ENCODE measurements at regions not wholly inside any gene's neighbourhood (a gene's known extent, or its start where the extent isn't known, plus 50 kb on each side); places are given as distances from the start of the nearest gene placed in this dataset.

DNA sequence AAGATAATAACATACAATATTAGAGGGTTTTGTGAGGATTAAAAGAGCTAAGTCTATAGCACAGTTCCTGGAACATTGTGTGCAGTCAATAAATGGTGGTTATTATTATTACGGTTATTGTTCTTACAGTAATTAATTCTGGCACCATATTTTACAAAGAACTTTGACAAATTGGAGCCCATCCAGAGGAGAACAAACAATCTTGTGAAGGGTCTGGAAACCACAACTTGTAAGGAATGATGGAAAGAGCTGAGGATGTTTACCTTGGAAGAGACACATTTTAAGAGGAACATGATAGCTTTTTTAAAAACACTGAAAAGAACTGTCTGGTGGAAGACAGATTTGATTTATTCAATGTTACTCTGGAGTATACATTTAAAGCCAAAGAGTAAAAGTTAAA is 150.5 kb upstream of the KRR1 start (continued):
- TF ChIP-seq, protein P1, sequence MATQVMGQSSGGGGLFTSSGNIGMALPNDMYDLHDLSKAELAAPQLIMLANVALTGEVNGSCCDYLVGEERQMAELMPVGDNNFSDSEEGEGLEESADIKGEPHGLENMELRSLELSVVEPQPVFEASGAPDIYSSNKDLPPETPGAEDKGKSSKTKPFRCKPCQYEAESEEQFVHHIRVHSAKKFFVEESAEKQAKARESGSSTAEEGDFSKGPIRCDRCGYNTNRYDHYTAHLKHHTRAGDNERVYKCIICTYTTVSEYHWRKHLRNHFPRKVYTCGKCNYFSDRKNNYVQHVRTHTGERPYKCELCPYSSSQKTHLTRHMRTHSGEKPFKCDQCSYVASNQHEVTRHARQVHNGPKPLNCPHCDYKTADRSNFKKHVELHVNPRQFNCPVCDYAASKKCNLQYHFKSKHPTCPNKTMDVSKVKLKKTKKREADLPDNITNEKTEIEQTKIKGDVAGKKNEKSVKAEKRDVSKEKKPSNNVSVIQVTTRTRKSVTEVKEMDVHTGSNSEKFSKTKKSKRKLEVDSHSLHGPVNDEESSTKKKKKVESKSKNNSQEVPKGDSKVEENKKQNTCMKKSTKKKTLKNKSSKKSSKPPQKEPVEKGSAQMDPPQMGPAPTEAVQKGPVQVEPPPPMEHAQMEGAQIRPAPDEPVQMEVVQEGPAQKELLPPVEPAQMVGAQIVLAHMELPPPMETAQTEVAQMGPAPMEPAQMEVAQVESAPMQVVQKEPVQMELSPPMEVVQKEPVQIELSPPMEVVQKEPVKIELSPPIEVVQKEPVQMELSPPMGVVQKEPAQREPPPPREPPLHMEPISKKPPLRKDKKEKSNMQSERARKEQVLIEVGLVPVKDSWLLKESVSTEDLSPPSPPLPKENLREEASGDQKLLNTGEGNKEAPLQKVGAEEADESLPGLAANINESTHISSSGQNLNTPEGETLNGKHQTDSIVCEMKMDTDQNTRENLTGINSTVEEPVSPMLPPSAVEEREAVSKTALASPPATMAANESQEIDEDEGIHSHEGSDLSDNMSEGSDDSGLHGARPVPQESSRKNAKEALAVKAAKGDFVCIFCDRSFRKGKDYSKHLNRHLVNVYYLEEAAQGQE (IDR thresholded peaks at IDR 0.05), result no peak

DNA sequence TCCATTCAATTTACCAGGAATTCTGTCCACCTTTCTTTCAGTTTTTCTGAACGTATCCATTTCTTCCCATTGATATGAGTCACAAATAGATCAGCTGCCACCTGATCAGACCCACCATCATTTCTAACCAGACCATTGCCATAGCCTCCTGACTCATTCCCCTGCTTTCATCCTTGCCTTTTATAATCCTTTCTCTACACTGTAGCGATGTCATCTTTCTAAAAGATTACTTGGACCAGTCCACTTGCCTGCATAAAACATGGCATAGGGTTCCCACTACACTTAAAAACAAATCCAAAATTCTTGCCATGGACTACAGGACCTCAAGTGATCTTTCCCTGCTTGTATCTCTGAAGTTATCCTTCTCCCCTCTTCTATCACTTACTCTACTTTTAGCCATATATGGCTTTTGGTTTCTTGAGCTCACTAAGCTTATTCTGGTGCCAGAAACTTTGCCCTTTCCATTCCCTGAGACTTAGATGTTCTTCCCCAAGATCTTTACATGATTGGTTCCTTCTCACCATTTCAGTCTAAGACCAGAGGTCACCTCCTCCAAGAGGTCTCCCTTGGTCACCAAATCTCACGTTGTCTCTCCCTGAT is 149.5 kb upstream of the KRR1 start:
- WGBS (ENCODE audit: missing lambda C conversion rate), result 63% methylated on average over 3 of the region's 3 CpGs
- peak overlapping the region; percentile 58 to 82 for H3K27ac ChIP-seq
- TF ChIP-seq BCL3 (IDR thresholded peaks at IDR 0.05) (no peak), HEYL (CRISPR knock-in tag; IDR thresholded peaks at IDR 0.05) (no peak), GATA3 (IDR thresholded peaks at IDR 0.05; ENCODE audit: borderline replicate concordance) (no peak), CTCF (IDR thresholded peaks at IDR 0.05) (no peak), FOSL2 (IDR thresholded peaks at IDR 0.05) (peak; percentile 40), FOSL2 (CRISPR knock-in tag; IDR thresholded peaks at IDR 0.05) (peak; percentile 67), JUNB (IDR thresholded peaks at IDR 0.05) (peak; percentile 36; the same call in 1 of the 2 replicates), NR3C1 (IDR thresholded peaks at IDR 0.05) (no peak)
- DNase-seq (ENCODE audit: low read depth in 1 of 2, low spot score in 1 of 2) (peak in 1 of 2 experiments; percentile 45), ATAC-seq (peak; percentile 68 to 73; a peak in 5 of 6 replicates), FAIRE-seq (no peak)
- H3K9me3 ChIP-seq, result no peaks in the 10 kb centered on the region
- ChIA-PET POLR2A (interaction anchor here (0.8 to 1.7 kb wide), 4 partner anchors 105 to 371 kb away, joined by 3 to 8 read pairs (median 7); partner anchors contain the start of gene PHLDA1), CTCF (interaction anchor here (0.6 to 1.2 kb wide), 4 partner anchors 13 to 197 kb away, joined by 3 read pairs; no protein-coding TSS in a partner anchor)
- H3K4me2 ChIP-seq, result peak overlapping the region; percentile 38; the same call in 2 of the 3 replicates
- peaks cover 54% of the 10 kb centered on the region for H3K4me1 ChIP-seq
- H3K4me3 ChIP-seq, result no peak overlapping the region

- TF ChIP-seq POLR2AphosphoS2 (conservative IDR thresholded peaks at IDR 0.05; ENCODE audit: low read length), result no peak
- TF ChIP-seq MYC (IDR thresholded peaks at IDR 0.05; ENCODE audit: borderline replicate concordance, low read length), result no peak
- TF ChIP-seq RFX5 (IDR thresholded peaks at IDR 0.05), result no peak
- TF ChIP-seq, protein P2, sequence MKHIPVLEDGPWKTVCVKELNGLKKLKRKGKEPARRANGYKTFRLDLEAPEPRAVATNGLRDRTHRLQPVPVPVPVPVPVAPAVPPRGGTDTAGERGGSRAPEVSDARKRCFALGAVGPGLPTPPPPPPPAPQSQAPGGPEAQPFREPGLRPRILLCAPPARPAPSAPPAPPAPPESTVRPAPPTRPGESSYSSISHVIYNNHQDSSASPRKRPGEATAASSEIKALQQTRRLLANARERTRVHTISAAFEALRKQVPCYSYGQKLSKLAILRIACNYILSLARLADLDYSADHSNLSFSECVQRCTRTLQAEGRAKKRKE (CRISPR knock-in tag; IDR thresholded peaks at IDR 0.05; ENCODE audit: low read depth), result no peak
- no peak for TF ChIP-seq CTCF (IDR thresholded peaks at IDR 0.05)
- 0 out of 4 replicates have a peak, but pooled peaks of 1 of the 2 experiments have one; percentile 6 for TF ChIP-seq CEBPB (IDR thresholded peaks at IDR 0.05)
- TF ChIP-seq FOSL2 (IDR thresholded peaks at IDR 0.05), result peak; percentile 10; the same call in 1 of the 2 replicates
- peak; percentile 51 for TF ChIP-seq FOSL2 (CRISPR knock-in tag; IDR thresholded peaks at IDR 0.05)
- peak in 1 of 2 experiments; percentile 10; a peak in 1 of 5 replicates for TF ChIP-seq RAD21 (conservative IDR thresholded peaks at IDR 0.05 in 1 of 2, IDR thresholded peaks at IDR 0.05 in 1 of 2)
- TF ChIP-seq EP300 (IDR thresholded peaks at IDR 0.05), result peak; percentile 39 to 64; a peak in 2 of 5 replicates
- TF ChIP-seq JUNB (IDR thresholded peaks at IDR 0.05), result peak; percentile 70
- no peak for TF ChIP-seq HOXA7 (CRISPR knock-in tag; IDR thresholded peaks at IDR 0.05)
- POLR2A ChIA-PET, result interaction anchor here (0.7 to 1.7 kb wide), 5 partner anchors 65 to 371 kb away, joined by 3 to 8 read pairs (median 6); partner anchors contain the start of gene PHLDA1
- WGBS (ENCODE audit: missing lambda C conversion rate), result 9% methylated on average over 4 of the region's 4 CpGs
- CTCF ChIA-PET, result interaction anchor here (0.9 to 1.2 kb wide), 5 partner anchors 14 to 133 kb away, joined by 3 to 4 read pairs (median 3); no protein-coding TSS in a partner anchor
- peak; percentile 64 to 66; a peak in 5 of 6 replicates for ATAC-seq
- Histone ChIP-seq H3K4me1 (peaks cover 47% of the 10 kb centered on the region), H3K9me3 (no peaks in the 10 kb centered on the region), H3K4me3 (no peak overlapping the region), H3K27ac (peak overlapping the region; percentile 58 to 82), H3K4me2 (peak overlapping the region; percentile 38)
- peak in 1 of 2 experiments; percentile 80 for DNase-seq (ENCODE audit: low read depth in 1 of 2, low spot score in 1 of 2)
- FAIRE-seq, result no peak
These were observed 148.7 kb upstream of the KRR1 start for GRCh38 chr12:75660107-75660530.
